OCI-M1 (cell line): ENCODE measurements at regions not wholly inside any gene's neighbourhood (a gene's known extent, or its start where the extent isn't known, plus 50 kb on each side); places are given as distances from the start of the nearest gene placed in this dataset.

Source experiments
- DNase-seq: peaks from one replicate; lab custom pipeline; 2025; lab: John Stamatoyannopoulos, UW

DNA sequence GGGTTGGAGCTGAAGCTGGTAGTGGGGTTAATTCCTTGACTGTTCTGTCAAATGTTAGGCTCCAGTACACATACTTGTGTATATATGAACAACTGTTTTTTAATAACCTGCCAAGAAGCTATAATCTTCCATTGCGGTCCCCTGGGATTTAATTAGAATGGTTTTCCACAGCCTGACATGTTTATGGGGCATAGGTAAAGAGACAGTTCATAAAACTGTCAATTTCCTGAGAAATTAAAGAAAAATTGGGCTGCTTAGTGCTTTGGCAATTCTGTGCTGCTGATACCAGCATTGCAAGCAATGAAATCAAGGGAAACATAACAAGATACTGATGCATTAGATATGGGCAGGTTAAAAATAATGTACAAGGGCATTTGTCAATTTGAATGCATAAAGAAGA lies 314.1 kb upstream of the SLC35B3 start:
- no peak for DNase-seq

GRCh38 chr6:8743170-8743745 lies 307.9 kb upstream of the SLC35B3 start:
- peak; percentile 76 for DNase-seq

DNA sequence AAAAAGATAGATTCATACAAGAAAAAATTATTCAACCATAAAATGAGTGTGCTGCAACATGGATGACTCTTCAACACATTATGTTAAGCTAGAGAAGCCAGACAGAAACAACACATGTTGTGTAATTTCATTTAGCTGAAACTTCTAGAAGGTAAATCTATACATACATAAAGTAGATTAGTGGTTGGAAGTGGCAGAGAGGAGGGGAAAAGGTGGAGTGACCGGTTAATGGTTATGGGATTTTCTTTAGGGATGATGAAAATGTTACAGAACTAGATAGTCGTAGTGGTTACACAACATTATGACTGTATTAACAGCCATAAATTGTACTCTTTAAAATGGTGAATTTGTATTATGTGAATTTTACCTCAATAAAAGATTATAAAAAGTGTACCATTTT lies 304.1 kb upstream of the SLC35B3 start:
- DNase-seq: no peak

GRCh38 chr6:8738951-8739350 lies 303.6 kb upstream of the SLC35B3 start:
- no peak for DNase-seq

GRCh38 chr6:8736156-8736895 lies 301.0 kb upstream of the SLC35B3 start:
- no peak for DNase-seq

DNA sequence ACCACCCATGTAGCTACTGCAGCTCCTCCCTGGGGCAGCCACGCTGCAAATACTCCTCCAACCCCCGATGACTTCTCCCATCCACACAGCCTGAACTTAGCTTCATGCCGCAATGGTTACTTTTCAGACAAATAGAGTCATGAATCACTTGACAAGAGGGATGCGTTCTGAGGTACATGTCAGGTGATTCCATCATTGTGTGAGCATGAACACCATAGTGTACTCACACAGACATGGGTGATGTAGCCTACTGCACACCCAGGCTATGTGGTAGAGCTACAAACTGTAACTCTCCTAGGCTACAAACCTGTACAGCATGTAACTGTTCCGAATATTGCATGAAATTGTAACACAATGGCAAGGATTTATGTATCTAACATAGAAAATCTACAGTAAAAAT lies 298.5 kb upstream of the SLC35B3 start:
- no peak for DNase-seq

- DNase-seq: no peak
Observed at GRCh38 chr6:8731874-8732273, 296.5 kb upstream of the SLC35B3 start.

GRCh38 chr6:8710668-8711431 lies 275.5 kb upstream of the SLC35B3 start:
- no peak for DNase-seq

GRCh38 chr6:8707956-8708772 lies 272.8 kb upstream of the SLC35B3 start:
- peak; percentile 47 for DNase-seq

DNA sequence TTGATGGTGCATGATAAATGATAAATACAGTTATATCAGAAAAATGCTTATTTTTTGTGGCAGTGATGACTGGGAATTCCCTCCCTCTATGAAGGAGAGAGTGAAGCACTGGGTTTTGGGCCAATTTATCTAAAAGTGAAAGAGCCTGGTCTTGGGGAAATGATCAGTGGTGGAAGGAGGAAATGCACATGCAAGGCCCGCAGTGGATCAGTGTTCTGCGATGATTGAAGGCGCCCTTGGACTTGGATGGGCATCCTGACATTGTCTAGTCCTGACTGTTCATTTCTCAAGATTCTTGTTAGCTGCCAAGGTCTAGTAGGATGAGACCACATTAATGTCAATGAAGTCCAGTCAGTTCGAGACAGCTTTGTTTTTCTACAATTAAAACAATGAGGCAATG lies 272.0 kb upstream of the SLC35B3 start:
- DNase-seq: no peak

- no peak for DNase-seq
Observed at GRCh38 chr6:8705435-8706020, 270.2 kb upstream of the SLC35B3 start.

GRCh38 chr6:8703059-8703458 lies 267.7 kb upstream of the SLC35B3 start:
- DNase-seq: no peak

DNA sequence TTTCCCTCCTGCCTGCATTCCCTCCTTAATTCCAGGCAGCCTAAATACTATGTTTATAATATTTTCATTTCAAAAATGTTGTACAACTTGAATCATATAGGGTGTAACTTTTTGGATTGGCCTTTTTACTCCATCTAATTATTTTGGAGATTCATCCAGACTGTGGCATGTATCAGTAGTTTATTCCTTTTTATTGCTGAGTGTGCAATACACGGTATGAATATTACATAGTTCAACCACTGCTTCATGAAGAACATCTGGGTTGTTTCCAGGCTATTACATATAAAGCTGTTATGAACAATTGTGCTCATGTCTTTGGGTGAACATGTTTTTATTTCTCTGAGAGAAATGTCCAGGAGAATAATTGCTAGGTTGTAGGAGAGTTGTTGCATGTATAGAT lies 253.5 kb upstream of the SLC35B3 start:
- no peak for DNase-seq

- DNase-seq: no peak
Observed at GRCh38 chr6:8686077-8686476, 250.7 kb upstream of the SLC35B3 start.

- DNase-seq: no peak
Observed at GRCh38 chr6:8683204-8683603, 247.9 kb upstream of the SLC35B3 start.

- no peak for DNase-seq
Observed at GRCh38 chr6:8679823-8680222, 244.5 kb upstream of the SLC35B3 start.

DNA sequence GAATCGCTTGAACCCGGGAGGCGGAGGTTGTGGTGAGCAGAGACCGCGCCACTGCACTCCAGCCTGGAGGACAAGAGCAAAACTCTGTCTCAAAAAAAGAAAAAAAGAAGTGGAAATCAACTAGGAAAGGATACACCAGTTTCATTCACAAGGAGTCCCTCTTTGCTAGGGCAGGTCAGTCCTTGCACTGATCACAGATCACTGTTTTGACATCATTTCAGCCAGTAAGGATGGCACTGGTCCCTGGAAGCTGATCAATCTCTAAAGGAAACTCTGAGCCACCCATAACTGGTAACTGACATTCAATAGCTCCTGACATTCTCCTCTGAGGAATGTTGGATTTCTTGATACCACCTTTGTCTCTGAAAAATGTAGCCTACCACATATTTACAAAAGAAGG lies 243.1 kb upstream of the SLC35B3 start:
- no peak for DNase-seq

- DNase-seq: no peak
Observed at GRCh38 chr6:8674126-8674525, 238.8 kb upstream of the SLC35B3 start.

- no peak for DNase-seq
Observed at GRCh38 chr6:8672882-8673281, 237.5 kb upstream of the SLC35B3 start.

GRCh38 chr6:8670792-8671191 lies 235.4 kb upstream of the SLC35B3 start:
- DNase-seq: no peak

DNA sequence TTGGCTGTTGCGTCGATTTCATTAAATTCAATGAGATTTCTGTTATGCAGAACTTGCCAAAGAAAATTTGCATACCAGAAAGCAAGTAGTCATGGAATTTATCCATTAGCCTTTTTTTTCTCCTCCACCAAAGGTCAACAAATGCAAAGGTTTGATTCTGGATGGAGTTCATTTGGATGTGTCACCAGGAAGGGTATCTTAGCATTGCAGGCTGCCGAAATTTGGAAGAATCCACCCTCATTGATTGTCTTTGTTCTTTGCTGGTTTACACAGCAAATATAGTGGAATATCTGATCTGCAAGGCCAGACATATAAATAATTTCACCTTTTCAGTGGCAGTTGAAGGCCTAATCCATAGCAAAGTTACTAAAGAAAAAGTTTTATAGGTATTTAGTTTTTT lies 229.4 kb upstream of the SLC35B3 start:
- DNase-seq: no peak

DNA sequence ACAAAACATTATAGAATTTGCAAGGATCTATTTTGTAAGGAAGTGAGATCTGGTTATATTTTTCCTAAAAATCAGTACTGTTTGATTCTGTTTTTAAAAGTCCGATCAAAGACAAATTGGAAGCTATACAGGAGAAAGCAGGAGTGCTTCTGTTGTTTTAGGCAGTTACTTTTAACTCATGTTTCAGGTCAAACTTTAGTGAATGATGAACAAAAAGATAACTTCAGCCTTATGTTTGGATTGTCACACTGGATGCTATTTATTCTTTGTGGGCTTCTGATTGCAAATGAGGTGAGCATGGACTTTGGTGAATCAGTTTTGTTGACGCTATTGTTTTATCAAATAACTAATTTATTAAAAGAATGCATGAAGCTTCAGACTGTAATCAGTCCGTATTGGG lies 228.7 kb upstream of the SLC35B3 start:
- no peak for DNase-seq
